Endothelial cell of umbilical vein (primary cell): ENCODE measurements at regions not wholly inside any gene's neighbourhood (a gene's known extent, or its start where the extent isn't known, plus 50 kb on each side); places are given as distances from the start of the nearest gene placed in this dataset.

ENCODE experiments used
- BruUV-seq: library from RNA; stranded (reverse); fragments of 400-500 nt; replicated peaks from 2 replicates; lab custom pipeline; 2021; lab: Mats Ljungman, UMichigan
- CTCF ChIA-PET: fragments of 300-600, 350-600 bp; sonication (Branson Sonifier 250); formaldehyde crosslinking; loops from one replicate; lab custom pipeline; 2021; ENCODE audit warnings: antibody characterized with exemption, inconsistent platforms; lab: Charles Lee
- POLR2A ChIA-PET: fragments of 300-600, 350-600 bp; sonication (Branson Sonifier 250); formaldehyde crosslinking; loops from one replicate; lab custom pipeline; 2021; ENCODE audit warnings: antibody characterized with exemption, inconsistent platforms; lab: Charles Lee
- DNase-seq: peaks from one replicate; pipeline ENCODE4 v3.0.0-alpha.2; 2011; ENCODE audit warnings: low read depth, low spot score
- FAIRE-seq: peaks from 2 replicates; lab custom pipeline; 2011; peaks lifted over from hg19 to GRCh38; lab: Jason Lieb, UNC
- H2AFZ ChIP-seq: 2 replicates; pipeline ENCODE4 v1.6.0; 2012; ENCODE audit warnings: low read depth, low read length, control low read depth, inconsistent platforms
- H3K27ac ChIP-seq: 2 replicates; pipeline ENCODE4 v1.5.1; 2011; ENCODE audit warnings: low read depth, mild to moderate bottlenecking, control low read depth, low read length, moderate library complexity; ENCODE audit not compliant: insufficient read depth
- H3K27me3 ChIP-seq, 2 experiments: 2 replicates each; pipeline versions ENCODE4 v1.6.0 to v1.6.1; 2011; ENCODE audit warnings: low read length in 2 of 2, mixed read lengths in 1 of 2; ENCODE audit not compliant: control insufficient read depth in 2 of 2, insufficient read depth in 2 of 2
- H3K36me3 ChIP-seq, 2 experiments: 2 replicates in 1 of 2; 3 replicates in 1 of 2; pipeline ENCODE4 v1.5.1; 2011; ENCODE audit warnings: low read length in 2 of 2, mild to moderate bottlenecking in 1 of 2, moderate library complexity in 1 of 2; ENCODE audit not compliant: control insufficient read depth in 2 of 2, insufficient read depth in 2 of 2; ENCODE audit errors: extremely low read depth in 1 of 2
- H3K4me1 ChIP-seq: 3 replicates; pipeline ENCODE4 v1.5.1; 2011; ENCODE audit warnings: mild to moderate bottlenecking, low read length; ENCODE audit not compliant: control insufficient read depth, insufficient read depth; ENCODE audit errors: extremely low read depth
- H3K4me2 ChIP-seq: 2 replicates; pipeline ENCODE4 v1.6.1; 2011; ENCODE audit warnings: low read length, control low read depth, mixed read lengths; ENCODE audit not compliant: insufficient read depth
- H3K4me3 ChIP-seq, 3 experiments: fragments of 200-600 bp in 1 of 3; sonication (generic), shearing (Covaris generic) in 1 of 3; replicated peaks in 1 of 3; 2 replicates each; pipeline ENCODE4 v1.5.1; 2011 to 2016; ENCODE audit warnings: control low read depth in 3 of 3, low read length in 3 of 3, mild to moderate bottlenecking in 2 of 3, inconsistent platforms in 1 of 3, low read depth in 1 of 3, moderate library complexity in 1 of 3; ENCODE audit not compliant: insufficient read depth in 1 of 3
- H3K79me2 ChIP-seq: 2 replicates; pipeline ENCODE4 v1.6.0; 2012; ENCODE audit warnings: low read length, inconsistent platforms; ENCODE audit not compliant: control insufficient read depth, insufficient read depth
- H3K9ac ChIP-seq: replicated peaks from 2 replicates; pipeline ENCODE3; 2011; ENCODE audit warnings: low read length, control low read depth; ENCODE audit not compliant: insufficient read depth; ENCODE audit errors: extremely low read depth
- H3K9me1 ChIP-seq: replicated peaks from 3 replicates; pipeline ENCODE4 v1.6.0; 2011; ENCODE audit warnings: mild to moderate bottlenecking, low read length; ENCODE audit not compliant: control insufficient read depth, insufficient read depth; ENCODE audit errors: extremely low read depth
- H3K9me3 ChIP-seq: replicated peaks from 2 replicates; pipeline ENCODE4 v1.5.1; 2012; ENCODE audit warnings: low read length, inconsistent platforms; ENCODE audit not compliant: control insufficient read depth, insufficient read depth
- H4K20me1 ChIP-seq: replicated peaks from 2 replicates; pipeline ENCODE3; 2011; ENCODE audit warnings: mild to moderate bottlenecking, low read length; ENCODE audit not compliant: control insufficient read depth, insufficient read depth; ENCODE audit errors: extremely low read depth
- CTCF ChIP-seq, 2 donors: IDR thresholded peaks; 1 replicate in 1 of 2; 2 replicates in 1 of 2; pipeline ENCODE4 v1.5.1; 2011; ENCODE audit warnings: low read length in 2 of 2, mild to moderate bottlenecking in 2 of 2, moderate library complexity in 2 of 2, control low read depth in 1 of 2, inconsistent platforms in 1 of 2, low read depth in 1 of 2; ENCODE audit not compliant: insufficient read depth in 1 of 2; ENCODE audit errors: extremely low read depth in 1 of 2
- EZH2 ChIP-seq: IDR thresholded peaks from 2 replicates; pipeline ENCODE4 v1.6.1; 2012; ENCODE audit warnings: borderline replicate concordance, low read depth, mild to moderate bottlenecking, moderate library complexity, low read length, inconsistent platforms; ENCODE audit not compliant: severe bottlenecking
- FOS ChIP-seq: IDR thresholded peaks from 2 replicates; pipeline ENCODE4 v1.6.1; 2011; ENCODE audit warnings: mild to moderate bottlenecking, low read length, moderate library complexity, borderline replicate concordance; ENCODE audit not compliant: insufficient read depth
- GATA2 ChIP-seq: IDR thresholded peaks from 2 replicates; pipeline ENCODE4 v1.7.0; 2011; ENCODE audit warnings: low read depth, mild to moderate bottlenecking, moderate library complexity, mixed read lengths, low read length; ENCODE audit not compliant: insufficient read length, insufficient read depth
- JUN ChIP-seq: IDR thresholded peaks from 2 replicates; pipeline ENCODE4 v1.6.1; 2011; ENCODE audit warnings: borderline replicate concordance, low read depth; ENCODE audit not compliant: insufficient read length, insufficient read depth
- MAX ChIP-seq: IDR thresholded peaks from 2 replicates; pipeline ENCODE4 v1.6.1; 2011; ENCODE audit not compliant: insufficient read depth, insufficient read length
- MYC ChIP-seq: IDR thresholded peaks from one replicate; pipeline ENCODE4 v1.6.1; 2011; ENCODE audit warnings: mild to moderate bottlenecking, low read depth, low read length
- POLR2A ChIP-seq: IDR thresholded peaks from 2 replicates; pipeline ENCODE4 v1.6.1; 2012; ENCODE audit warnings: low read depth, mild to moderate bottlenecking, control low read depth, low read length
- POLR2AphosphoS5 ChIP-seq: IDR thresholded peaks from 2 replicates; pipeline ENCODE4 v1.6.1; 2012; ENCODE audit warnings: low read depth, mild to moderate bottlenecking, control low read depth, low read length, moderate library complexity; ENCODE audit not compliant: insufficient read depth
- dilution Hi-C: fragments of 300-500 bp; cut with MboI; formaldehyde crosslinking; loops from one replicate; pipeline ENCODE4 v1.15.0; 2019; ENCODE audit warnings: low sequenced_read_pairs; ENCODE audit not compliant: extremely low pct_ligation_motif_present
- intact Hi-C: fragments of 100-400 bp; cut with micrococcal nuclease; formaldehyde crosslinking; loops from one replicate; pipeline ENCODE4 v1.10.0; 2022

GRCh38 chr2:36266536-36267121 is 88.9 kb upstream of the CRIM1 start:
- no peak overlapping the region for H3K4me2 ChIP-seq
- no peak overlapping the region for H3K27ac ChIP-seq
- no peaks in the 10 kb centered on the region for H3K9me1 ChIP-seq
- no peak overlapping the region for H3K4me3 ChIP-seq
- H3K27me3 ChIP-seq: peaks cover 2 to 4% of the 10 kb centered on the region in 2 experiments
- CTCF ChIA-PET: no interaction called here
- POLR2A ChIA-PET: no interaction called here
- BruUV-seq: no TSS peak
- H3K79me2 ChIP-seq: no peaks in the 10 kb centered on the region
- H3K4me1 ChIP-seq: no peaks in the 10 kb centered on the region
- FAIRE-seq (no peak), DNase-seq (no peak)
- H4K20me1 ChIP-seq: no peaks in the 10 kb centered on the region
- no peaks in the 10 kb centered on the region for H3K9me3 ChIP-seq
- no peak overlapping the region for H2AFZ ChIP-seq
- H3K9ac ChIP-seq: no peak overlapping the region
- intact Hi-C loops: no loop called here
- TF ChIP-seq MYC (no peak), FOS (no peak), POLR2A (no peak), MAX (no peak), EZH2 (no peak)
- dilution Hi-C loops: no loop called here
- no peaks in the 10 kb centered on the region for H3K36me3 ChIP-seq

GRCh38 chr2:36262581-36262980 is 93.0 kb upstream of the CRIM1 start:
- FAIRE-seq (no peak), DNase-seq (no peak)
- no peak overlapping the region for H2AFZ ChIP-seq
- H3K27ac ChIP-seq: no peak overlapping the region
- H3K36me3 ChIP-seq: no peaks in the 10 kb centered on the region
- no peak overlapping the region for H3K4me2 ChIP-seq
- H3K27me3 ChIP-seq: peaks cover 2 to 11% of the 10 kb centered on the region in 2 experiments
- no peaks in the 10 kb centered on the region for H3K4me1 ChIP-seq
- H3K9me3 ChIP-seq: no peaks in the 10 kb centered on the region
- no peak overlapping the region for H3K9ac ChIP-seq
- H3K79me2 ChIP-seq: no peaks in the 10 kb centered on the region
- H4K20me1 ChIP-seq: no peaks in the 10 kb centered on the region
- intact Hi-C loops (no loop called here), dilution Hi-C loops (no loop called here)
- no peaks in the 10 kb centered on the region for H3K9me1 ChIP-seq
- no peak for TF ChIP-seq MYC
- no peak for TF ChIP-seq CTCF (IDR thresholded peaks at IDR 0.05; ENCODE audit: extremely low read depth in 1 of 2, insufficient read depth in 1 of 2, low read depth in 1 of 2, low read length in 2 of 2)
- no peak for TF ChIP-seq EZH2
- TF ChIP-seq FOS: no peak
- TF ChIP-seq POLR2A: no peak
- no peak for TF ChIP-seq MAX
- no peak for TF ChIP-seq GATA2
- TF ChIP-seq JUN: no peak
- TF ChIP-seq POLR2AphosphoS5: no peak
- BruUV-seq: no TSS peak
- no peak overlapping the region for H3K4me3 ChIP-seq
- CTCF ChIA-PET: no interaction called here
- POLR2A ChIA-PET: no interaction called here
